ENCODE measurements at regions not wholly inside any gene's neighbourhood (a gene's known extent, or its start where the extent isn't known, plus 50 kb on each side); places are given as distances from the start of the nearest gene placed in this dataset.

DNA sequence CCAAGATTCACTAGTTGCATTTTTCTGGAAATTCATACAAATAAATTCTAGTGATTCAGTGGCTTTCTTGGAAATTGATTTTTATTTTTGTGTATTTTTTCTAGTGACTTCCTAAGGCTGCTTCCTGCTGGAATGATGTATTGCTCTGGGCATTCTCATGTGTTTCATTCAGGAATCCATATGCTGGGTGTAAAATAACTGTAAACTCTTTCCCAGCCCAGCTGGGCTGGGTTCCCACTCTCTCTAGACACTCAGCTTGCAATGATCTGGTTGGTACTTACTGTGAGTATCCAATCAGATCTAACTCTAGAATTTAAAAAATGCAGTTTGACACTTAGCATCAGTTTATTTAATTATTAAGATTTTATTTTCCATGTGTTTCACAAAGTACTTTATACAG, 882.2 kb downstream of the STIM2 start:
- TF ChIP-seq GATA2 (IDR thresholded peaks at IDR 0.05; ENCODE audit: low read depth, low read length) (no peak), GATA3 (IDR thresholded peaks at IDR 0.05; ENCODE audit: low read depth, low read length) (no peak)

Data from SH-SY5Y (cell line).